ENCODE measurements at regions not wholly inside any gene's neighbourhood (a gene's known extent, or its start where the extent isn't known, plus 50 kb on each side); places are given as distances from the start of the nearest gene placed in this dataset.
"Not testable (repeated sequence)": the region's sequence is repeated elsewhere in the genome, so short reads cannot be mapped to it uniquely, and the experiment has no call there.

- H3K36me3 ChIP-seq (replicated peaks in 1 of 2; ENCODE audit: control extremely low read depth in 1 of 2, control insufficient read depth in 1 of 2, extremely low read depth in 1 of 2, insufficient read depth in 2 of 2, low read length in 1 of 2) = no peaks in the 10 kb centered on the region
- H3K27me3 ChIP-seq (replicated peaks in 1 of 4; ENCODE audit: control extremely low read depth in 1 of 4, control insufficient read depth in 3 of 4, insufficient read depth in 4 of 4, low read length in 3 of 4) = peaks cover 0 to 2% (median 0%) of the 10 kb centered on the region in 4 experiments
- Mint-ChIP-seq H3K27ac (no peak overlapping the region), H3K27me3 (peaks cover 14% of the 10 kb centered on the region), H3K4me3 (no peak overlapping the region), H3K9me3 (ENCODE audit: insufficient read depth) (peaks cover 1% of the 10 kb centered on the region), H3K4me1 (no peaks in the 10 kb centered on the region)
- TF ChIP-seq EZH2 (IDR thresholded peaks at IDR 0.05; ENCODE audit: borderline replicate concordance, insufficient read depth, low read depth, low read length, poor library complexity, severe bottlenecking) = no peak
- TF ChIP-seq CTCF (IDR thresholded peaks at IDR 0.05) = no peak
- POLR2A ChIA-PET = no interaction called here
- H3K9me3 ChIP-seq (ENCODE audit: control extremely low read depth in 1 of 3, control insufficient read depth in 2 of 3, insufficient read depth in 1 of 3, low read length in 2 of 3) = no peaks in the 10 kb centered on the region
- H3K9ac ChIP-seq (ENCODE audit: low read length) = no peak overlapping the region
- ATAC-seq (ENCODE audit: low read depth) (no peak), DNase-seq (no peak)
- no peaks in the 10 kb centered on the region for H3K79me2 ChIP-seq (ENCODE audit: control insufficient read depth, insufficient read depth, low read length)
- no peak overlapping the region for H3K4me3 ChIP-seq (ENCODE audit: control extremely low read depth in 1 of 5, extremely low read depth in 1 of 5, insufficient read depth in 1 of 5, low read depth in 2 of 5, low read length in 4 of 5)
- no peaks in the 10 kb centered on the region for H4K20me1 ChIP-seq (ENCODE audit: control insufficient read depth, insufficient read depth, low read length, poor library complexity, severe bottlenecking)
- intact Hi-C loops (cut with micrococcal nuclease) = no loop called here
- 39% methylated on average over 4 of the region's 9 CpGs for WGBS (ENCODE audit: insufficient coverage)
- H3K4me2 ChIP-seq (replicated peaks; ENCODE audit: low read depth, low read length, poor library complexity, severe bottlenecking) = no peak overlapping the region
- CTCF ChIA-PET = no interaction called here
- no peak overlapping the region for H3K27ac ChIP-seq (ENCODE audit: low read length in 2 of 2)
- no peaks in the 10 kb centered on the region for H3K4me1 ChIP-seq (ENCODE audit: control insufficient read depth in 2 of 2, insufficient read depth in 2 of 2, low read length in 2 of 2)
- H2AFZ ChIP-seq (ENCODE audit: insufficient read depth, low read depth, low read length, poor library complexity, severe bottlenecking) = no peak overlapping the region
Observed at GRCh38 chr5:38695021-38695958, 138.8 kb upstream of the LIFR start.

GRCh38 chr5:38697013-38697412 lies 140.6 kb upstream of the LIFR start:
- Histone ChIP-seq H3K4me3 (ENCODE audit: control extremely low read depth in 1 of 5, extremely low read depth in 1 of 5, insufficient read depth in 1 of 5, low read depth in 2 of 5, low read length in 4 of 5) (no peak overlapping the region), H4K20me1 (ENCODE audit: control insufficient read depth, insufficient read depth, low read length, poor library complexity, severe bottlenecking) (no peaks in the 10 kb centered on the region), H3K4me1 (ENCODE audit: control insufficient read depth in 2 of 2, insufficient read depth in 2 of 2, low read length in 2 of 2) (no peaks in the 10 kb centered on the region), H3K9ac (ENCODE audit: low read length) (no peak overlapping the region), H3K36me3 (replicated peaks in 1 of 2; ENCODE audit: control extremely low read depth in 1 of 2, control insufficient read depth in 1 of 2, extremely low read depth in 1 of 2, insufficient read depth in 2 of 2, low read length in 1 of 2) (no peaks in the 10 kb centered on the region), H3K4me2 (replicated peaks; ENCODE audit: low read depth, low read length, poor library complexity, severe bottlenecking) (no peak overlapping the region), H3K9me3 (ENCODE audit: control extremely low read depth in 1 of 3, control insufficient read depth in 2 of 3, insufficient read depth in 1 of 3, low read length in 2 of 3) (no peaks in the 10 kb centered on the region), H3K79me2 (ENCODE audit: control insufficient read depth, insufficient read depth, low read length) (no peaks in the 10 kb centered on the region), H3K27me3 (replicated peaks in 1 of 4; ENCODE audit: control extremely low read depth in 1 of 4, control insufficient read depth in 3 of 4, insufficient read depth in 4 of 4, low read length in 3 of 4) (peaks cover 0 to 2% (median 0%) of the 10 kb centered on the region in 4 experiments), H3K27ac (ENCODE audit: low read length in 2 of 2) (no peak overlapping the region), H2AFZ (ENCODE audit: insufficient read depth, low read depth, low read length, poor library complexity, severe bottlenecking) (no peak overlapping the region)
- ChIA-PET POLR2A (no interaction called here), CTCF (no interaction called here)
- Mint-ChIP-seq H3K4me3 (no peak overlapping the region), H3K4me1 (no peaks in the 10 kb centered on the region), H3K9me3 (ENCODE audit: insufficient read depth) (no peaks in the 10 kb centered on the region), H3K27me3 (peaks cover 13% of the 10 kb centered on the region), H3K27ac (no peak overlapping the region)
- DNase-seq (no peak), ATAC-seq (ENCODE audit: low read depth) (no peak)
- TF ChIP-seq EZH2 (IDR thresholded peaks at IDR 0.05; ENCODE audit: borderline replicate concordance, insufficient read depth, low read depth, low read length, poor library complexity, severe bottlenecking) (no peak), CTCF (IDR thresholded peaks at IDR 0.05) (no peak)
- intact Hi-C loops (cut with micrococcal nuclease) = no loop called here

GRCh38 chr5:38705529-38705928 lies 140.3 kb upstream of the OSMR start:
- H3K4me2 ChIP-seq (replicated peaks; ENCODE audit: low read depth, low read length, poor library complexity, severe bottlenecking); H3K36me3 ChIP-seq (replicated peaks in 1 of 2; ENCODE audit: control extremely low read depth in 1 of 2, control insufficient read depth in 1 of 2, extremely low read depth in 1 of 2, insufficient read depth in 2 of 2, low read length in 1 of 2); H3K27ac ChIP-seq (ENCODE audit: low read length in 2 of 2); H3K27me3 ChIP-seq (replicated peaks in 1 of 4; ENCODE audit: control extremely low read depth in 1 of 4, control insufficient read depth in 3 of 4, insufficient read depth in 4 of 4, low read length in 3 of 4); H3K4me1 Mint-ChIP-seq; H2AFZ ChIP-seq (ENCODE audit: insufficient read depth, low read depth, low read length, poor library complexity, severe bottlenecking); CTCF ChIA-PET; H3K27ac Mint-ChIP-seq; H3K27me3 Mint-ChIP-seq; H4K20me1 ChIP-seq (ENCODE audit: control insufficient read depth, insufficient read depth, low read length, poor library complexity, severe bottlenecking); DNase-seq; H3K79me2 ChIP-seq (ENCODE audit: control insufficient read depth, insufficient read depth, low read length); intact Hi-C loops (cut with micrococcal nuclease); H3K4me1 ChIP-seq (ENCODE audit: control insufficient read depth in 2 of 2, insufficient read depth in 2 of 2, low read length in 2 of 2); H3K9me3 Mint-ChIP-seq (ENCODE audit: insufficient read depth); H3K9me3 ChIP-seq (ENCODE audit: control extremely low read depth in 1 of 3, control insufficient read depth in 2 of 3, insufficient read depth in 1 of 3, low read length in 2 of 3); H3K4me3 Mint-ChIP-seq; H3K9ac ChIP-seq (ENCODE audit: low read length); ATAC-seq (ENCODE audit: low read depth); POLR2A ChIA-PET; H3K4me3 ChIP-seq (ENCODE audit: control extremely low read depth in 1 of 5, extremely low read depth in 1 of 5, insufficient read depth in 1 of 5, low read depth in 2 of 5, low read length in 4 of 5): not testable (repeated sequence)
- no CpG with 5 or more reads among the region's 4 CpGs for WGBS (ENCODE audit: insufficient coverage)
